ENCODE measurements at regions not wholly inside any gene's neighbourhood (a gene's known extent, or its start where the extent isn't known, plus 50 kb on each side); places are given as distances from the start of the nearest gene placed in this dataset.

- TF ChIP-seq CTCF (conservative IDR thresholded peaks at IDR 0.05; ENCODE audit: low read length) (no peak), EZH2phosphoT487 (IDR thresholded peaks at IDR 0.05; ENCODE audit: borderline replicate concordance) (no peak)
These were observed 545.5 kb upstream of the HTR2C start for GRCh38 chrX:114038358-114038757.
